ENCODE measurements at regions not wholly inside any gene's neighbourhood (a gene's known extent, or its start where the extent isn't known, plus 50 kb on each side); places are given as distances from the start of the nearest gene placed in this dataset.

- Histone ChIP-seq H3K9me3 (ENCODE audit: control insufficient read depth in 1 of 2, insufficient read depth in 1 of 2, low read depth in 1 of 2, low read length in 2 of 2) (no peaks in the 10 kb centered on the region), H4K20me1 (ENCODE audit: insufficient read depth) (no peaks in the 10 kb centered on the region), H3K4me2 (ENCODE audit: low read length) (no peak overlapping the region), H2AFZ (ENCODE audit: low read depth, low read length, poor library complexity, severe bottlenecking) (no peak overlapping the region), H3K79me2 (ENCODE audit: insufficient read depth, low read length) (no peaks in the 10 kb centered on the region), H3K4me1 (ENCODE audit: control insufficient read depth in 1 of 2, insufficient read depth in 2 of 2, low read length in 2 of 2) (peaks cover 0 to 9% of the 10 kb centered on the region in 2 experiments; a peak in 1 of 4 replicates), H3K36me3 (ENCODE audit: control insufficient read depth in 1 of 2, insufficient read depth in 2 of 2, low read length in 2 of 2) (no peaks in the 10 kb centered on the region), H3K9ac (ENCODE audit: low read length) (no peak overlapping the region), H3K27me3 (ENCODE audit: insufficient read depth, low read length) (no peaks in the 10 kb centered on the region), H3K9me2 (ENCODE audit: insufficient read depth) (no peaks in the 10 kb centered on the region), H3K4me3 (replicated peaks in 1 of 2; ENCODE audit: low read depth in 1 of 2, low read length in 2 of 2) (no peak overlapping the region), H3K27ac (ENCODE audit: low read depth, low read length) (no peak overlapping the region)
- ATAC-seq: no peak
- intact Hi-C loops (cut with micrococcal nuclease): no loop called here
- TF ChIP-seq YY1 (IDR thresholded peaks at IDR 0.05; ENCODE audit: extremely low read depth, insufficient replicate concordance, low read depth, low read length): no peak
- TF ChIP-seq ZBTB33 (IDR thresholded peaks at IDR 0.05; ENCODE audit: extremely low read depth, insufficient replicate concordance, low read length): no peak
- TF ChIP-seq CTCF (IDR thresholded peaks at IDR 0.05 in 2 of 3, conservative IDR thresholded peaks at IDR 0.05 in 1 of 3; ENCODE audit: borderline replicate concordance in 1 of 3, insufficient read depth in 1 of 3, low read depth in 2 of 3, low read length in 2 of 3): no peak
- TF ChIP-seq POLR2A (IDR thresholded peaks at IDR 0.05; ENCODE audit: borderline replicate concordance, extremely low read depth, insufficient read depth, insufficient read length): no peak
- no peak for TF ChIP-seq ATF3 (IDR thresholded peaks at IDR 0.05)
- no peak for TF ChIP-seq EGR1 (IDR thresholded peaks at IDR 0.05; ENCODE audit: low read depth)
- DNase-seq (ENCODE audit: low read depth, low spot score): no peak
- CTCF ChIA-PET: no interaction called here
- no TSS peak for BruUV-seq (replicated peaks)
- POLR2A ChIA-PET: no interaction called here
- RAD21 ChIA-PET (ENCODE audit: low non-redundant PET in 1 of 2, low total read pairs in 2 of 2, uncharacterized antibody in 2 of 2, unreplicated experiment in 2 of 2): no interaction called here
These were observed 211.4 kb upstream of the SLC39A10 start for GRCh38 chr2:195445639-195446038.

Measured in HCT116 (cell line).